Breast epithelium (tissue), 4 donors: ENCODE measurements at regions not wholly inside any gene's neighbourhood (a gene's known extent, or its start where the extent isn't known, plus 50 kb on each side); places are given as distances from the start of the nearest gene placed in this dataset.

ENCODE experiments used
- DNase-seq, 2 donors: peaks; one replicate each; pipeline ENCODE4 v3.0.0-alpha.2; 2019; ENCODE audit warnings: low spot score in 2 of 2
- H3K27ac ChIP-seq, 2 donors: fragments of 200-600 bp; sonication (generic) in 1 of 2; one replicate each; pipeline ENCODE4 v1.5.1; 2016 to 2019; ENCODE audit warnings: mild to moderate bottlenecking in 1 of 2
- H3K27me3 ChIP-seq, 2 donors: fragments of 200-600 bp; sonication (generic) in 1 of 2; one replicate each; pipeline versions ENCODE4 v1.5.1 to v1.6.0; 2017 to 2019; ENCODE audit warnings: control low read depth in 1 of 2, mild to moderate bottlenecking in 1 of 2
- H3K36me3 ChIP-seq: fragments of 200-600 bp; one replicate; pipeline ENCODE4 v1.5.1; 2019
- H3K4me1 ChIP-seq, 2 donors: fragments of 200-600 bp; sonication (generic); one replicate each; pipeline ENCODE4 v1.5.1; 2016 to 2019; ENCODE audit warnings: control low read depth in 1 of 2
- H3K4me3 ChIP-seq, 3 donors: fragments of 200-600 bp; sonication (generic); 1 replicate in 2 of 3; 2 replicates in 1 of 3; pipeline ENCODE4 v1.5.1; 2016 to 2019; ENCODE audit warnings: mild to moderate bottlenecking in 3 of 3, moderate library complexity in 2 of 3
- H3K9me3 ChIP-seq, 2 donors: fragments of 200-600 bp; sonication (generic) in 1 of 2; one replicate each; pipeline ENCODE4 v1.5.1; 2016 to 2019; ENCODE audit warnings: control low read depth in 1 of 2
- CTCF ChIP-seq, 3 donors: fragments of 450-650 bp; IDR thresholded peaks; one replicate each; pipeline ENCODE4 v1.5.1; 2016 to 2017; ENCODE audit warnings: antibody characterized with exemption in 3 of 3, mild to moderate bottlenecking in 3 of 3, moderate library complexity in 3 of 3
- POLR2A ChIP-seq: fragments of 450-650 bp; IDR thresholded peaks from one replicate; pipeline ENCODE4 v1.6.1; 2016; ENCODE audit warnings: antibody characterized with exemption, mild to moderate bottlenecking, moderate library complexity
- POLR2AphosphoS5 ChIP-seq, 3 donors: sonication (generic); formaldehyde crosslinking; IDR thresholded peaks; one replicate each; pipeline ENCODE4 v1.6.1; 2017; ENCODE audit warnings: antibody characterized with exemption in 3 of 3
- intact Hi-C: fragments of 100-400 bp; cut with DNase I; formaldehyde crosslinking; loops from one replicate; pipeline ENCODE4 v1.15.1; 2023; ENCODE audit warnings: low total_unique reads

GRCh38 chr14:48751293-48751692, 834.9 kb downstream of the RPS29 start:
- H3K4me3 ChIP-seq, result no peak overlapping the region
- intact Hi-C loops, result no loop called here
- H3K36me3 ChIP-seq, result no peaks in the 10 kb centered on the region
- DNase-seq, result no peak
- H3K9me3 ChIP-seq, result no peaks in the 10 kb centered on the region
- TF ChIP-seq CTCF (IDR thresholded peaks at IDR 0.05) (no peak), POLR2AphosphoS5 (IDR thresholded peaks at IDR 0.05) (no peak), POLR2A (no peak)
- H3K27me3 ChIP-seq, result no peaks in the 10 kb centered on the region
- no peaks in the 10 kb centered on the region for H3K4me1 ChIP-seq
- no peak overlapping the region for H3K27ac ChIP-seq

- H3K36me3 ChIP-seq, result no peaks in the 10 kb centered on the region
- no peaks in the 10 kb centered on the region for H3K9me3 ChIP-seq
- intact Hi-C loops, result no loop called here
- H3K4me3 ChIP-seq, result no peak overlapping the region
- no peak overlapping the region for H3K27ac ChIP-seq
- no peaks in the 10 kb centered on the region for H3K4me1 ChIP-seq
- TF ChIP-seq POLR2AphosphoS5 (IDR thresholded peaks at IDR 0.05) (no peak), CTCF (IDR thresholded peaks at IDR 0.05) (no peak), POLR2A (no peak)
- no peaks in the 10 kb centered on the region for H3K27me3 ChIP-seq
- DNase-seq, result no peak
Observed at GRCh38 chr14:48748151-48748675, 838.0 kb downstream of the RPS29 start.

GRCh38 chr14:48747561-48748089, 838.6 kb downstream of the RPS29 start:
- intact Hi-C loops, result no loop called here
- Histone ChIP-seq H3K4me1 (no peaks in the 10 kb centered on the region), H3K27me3 (no peaks in the 10 kb centered on the region), H3K36me3 (no peaks in the 10 kb centered on the region), H3K4me3 (no peak overlapping the region), H3K27ac (no peak overlapping the region), H3K9me3 (no peaks in the 10 kb centered on the region)
- no peak for DNase-seq
- TF ChIP-seq CTCF (IDR thresholded peaks at IDR 0.05) (no peak), POLR2A (no peak), POLR2AphosphoS5 (IDR thresholded peaks at IDR 0.05) (no peak)

- no peaks in the 10 kb centered on the region for H3K9me3 ChIP-seq
- H3K4me1 ChIP-seq, result no peaks in the 10 kb centered on the region
- H3K4me3 ChIP-seq, result no peak overlapping the region
- TF ChIP-seq POLR2A (no peak), CTCF (IDR thresholded peaks at IDR 0.05) (no peak), POLR2AphosphoS5 (IDR thresholded peaks at IDR 0.05) (no peak)
- H3K27me3 ChIP-seq, result no peaks in the 10 kb centered on the region
- H3K36me3 ChIP-seq, result no peaks in the 10 kb centered on the region
- intact Hi-C loops, result no loop called here
- no peak overlapping the region for H3K27ac ChIP-seq
- no peak for DNase-seq
Observed at GRCh38 chr14:48744202-48744601, 842.0 kb downstream of the RPS29 start.

GRCh38 chr14:48738186-48738925, 847.8 kb downstream of the RPS29 start:
- H3K4me1 ChIP-seq, result no peaks in the 10 kb centered on the region
- no peaks in the 10 kb centered on the region for H3K36me3 ChIP-seq
- TF ChIP-seq CTCF (IDR thresholded peaks at IDR 0.05), result no peak
- no peak for TF ChIP-seq POLR2A
- no peak for TF ChIP-seq POLR2AphosphoS5 (IDR thresholded peaks at IDR 0.05)
- H3K9me3 ChIP-seq, result peaks cover 4 to 9% of the 10 kb centered on the region in 2 donors
- no peak for DNase-seq
- intact Hi-C loops, result no loop called here
- no peaks in the 10 kb centered on the region for H3K27me3 ChIP-seq
- no peak overlapping the region for H3K27ac ChIP-seq
- no peak overlapping the region for H3K4me3 ChIP-seq
